ENCODE measurements at regions not wholly inside any gene's neighbourhood (a gene's known extent, or its start where the extent isn't known, plus 50 kb on each side); places are given as distances from the start of the nearest gene placed in this dataset.

DNA sequence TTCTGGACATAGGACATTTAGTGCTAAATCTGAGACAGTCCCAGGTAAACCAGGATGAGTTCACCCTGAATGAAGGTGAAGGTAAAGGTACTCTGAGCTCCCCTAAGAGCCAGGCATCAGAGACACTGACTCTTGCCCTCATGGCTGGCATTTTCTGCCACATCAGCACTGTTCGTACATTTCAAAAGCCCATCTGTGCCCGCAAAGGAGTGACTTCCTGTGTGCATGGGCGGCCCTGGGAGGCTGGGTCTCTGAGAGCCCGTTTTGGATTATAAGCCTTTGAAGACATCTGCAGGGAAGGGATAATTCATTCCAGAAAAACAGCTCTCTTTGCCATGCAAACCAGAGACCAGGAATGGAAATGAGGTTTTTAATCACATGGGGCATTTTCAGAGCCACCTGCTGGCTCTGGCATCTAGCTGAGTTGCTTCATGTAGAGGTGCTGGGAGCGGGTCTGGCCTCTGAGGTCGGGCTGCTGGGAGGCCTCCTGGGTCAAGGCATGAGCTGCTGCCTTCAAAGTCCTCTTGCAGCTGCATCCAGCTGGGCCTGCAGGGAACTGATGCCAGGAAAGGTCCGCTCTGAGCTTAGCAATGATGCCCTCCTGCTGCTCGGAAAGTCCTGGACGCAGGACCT, 348.3 kb downstream of the DHX35 start:
- DNase-seq (ENCODE audit: low spot score), result no peak

DNA sequence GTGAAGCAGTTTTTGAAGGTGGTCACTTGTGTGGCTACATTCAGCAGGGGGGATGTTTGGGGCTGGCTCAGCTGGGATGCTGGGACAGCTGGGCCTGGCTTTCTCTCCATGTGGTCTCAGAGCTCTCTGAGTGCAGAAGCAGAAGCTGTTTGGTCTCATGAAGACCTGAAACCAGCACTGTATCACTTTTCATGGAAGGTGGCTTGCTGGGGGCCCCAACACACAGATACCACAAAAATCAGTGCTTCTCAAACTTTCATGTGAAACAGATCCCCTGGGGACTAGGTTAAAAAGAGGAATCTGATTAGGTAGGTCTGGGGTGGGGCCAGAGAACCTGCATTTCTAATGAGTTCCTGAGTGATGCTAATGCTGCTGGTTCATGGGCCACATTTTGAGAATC, 347.3 kb downstream of the DHX35 start:
- no peak for DNase-seq (ENCODE audit: low spot score)

DNA sequence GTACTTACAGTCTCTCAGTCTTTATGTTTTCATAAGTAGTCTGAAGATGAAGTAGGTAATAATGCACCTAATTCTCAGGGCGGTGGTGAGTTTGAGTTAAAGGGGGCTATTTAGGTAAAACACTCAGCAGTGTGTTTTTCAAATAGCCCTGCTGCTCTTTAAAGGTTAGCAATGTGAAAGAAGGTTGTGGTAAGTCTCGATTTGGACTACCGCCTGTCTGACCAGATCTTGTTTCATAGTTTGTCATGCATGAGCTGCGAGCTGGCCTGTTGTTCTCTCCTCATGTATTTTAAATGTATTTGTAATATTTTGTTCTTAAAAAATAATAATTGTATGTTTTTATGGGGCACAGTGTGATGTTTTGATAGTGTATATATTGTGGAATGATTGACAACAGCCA, 340.2 kb downstream of the DHX35 start:
- no peak for DNase-seq (ENCODE audit: low spot score)

DNA sequence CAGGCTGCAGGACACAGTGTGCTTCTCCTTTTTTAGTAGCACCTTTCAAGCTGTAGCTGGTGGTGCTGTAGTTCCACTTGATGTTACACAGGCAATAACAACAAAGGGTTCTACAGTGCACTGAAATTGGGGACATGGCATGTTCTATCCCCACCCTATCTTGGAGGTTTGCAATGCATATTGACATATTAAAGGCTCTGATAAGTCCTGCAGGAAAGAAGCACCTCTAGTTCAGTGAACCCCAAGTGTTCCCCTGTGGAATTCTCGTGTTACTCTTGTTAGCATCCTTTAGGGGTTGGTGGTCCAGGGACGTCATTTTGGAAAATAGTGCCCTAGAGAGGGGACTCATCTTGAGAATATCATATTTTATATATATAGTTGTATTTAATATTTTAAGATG, 337.6 kb downstream of the DHX35 start:
- no peak for DNase-seq (ENCODE audit: low spot score)

DNA sequence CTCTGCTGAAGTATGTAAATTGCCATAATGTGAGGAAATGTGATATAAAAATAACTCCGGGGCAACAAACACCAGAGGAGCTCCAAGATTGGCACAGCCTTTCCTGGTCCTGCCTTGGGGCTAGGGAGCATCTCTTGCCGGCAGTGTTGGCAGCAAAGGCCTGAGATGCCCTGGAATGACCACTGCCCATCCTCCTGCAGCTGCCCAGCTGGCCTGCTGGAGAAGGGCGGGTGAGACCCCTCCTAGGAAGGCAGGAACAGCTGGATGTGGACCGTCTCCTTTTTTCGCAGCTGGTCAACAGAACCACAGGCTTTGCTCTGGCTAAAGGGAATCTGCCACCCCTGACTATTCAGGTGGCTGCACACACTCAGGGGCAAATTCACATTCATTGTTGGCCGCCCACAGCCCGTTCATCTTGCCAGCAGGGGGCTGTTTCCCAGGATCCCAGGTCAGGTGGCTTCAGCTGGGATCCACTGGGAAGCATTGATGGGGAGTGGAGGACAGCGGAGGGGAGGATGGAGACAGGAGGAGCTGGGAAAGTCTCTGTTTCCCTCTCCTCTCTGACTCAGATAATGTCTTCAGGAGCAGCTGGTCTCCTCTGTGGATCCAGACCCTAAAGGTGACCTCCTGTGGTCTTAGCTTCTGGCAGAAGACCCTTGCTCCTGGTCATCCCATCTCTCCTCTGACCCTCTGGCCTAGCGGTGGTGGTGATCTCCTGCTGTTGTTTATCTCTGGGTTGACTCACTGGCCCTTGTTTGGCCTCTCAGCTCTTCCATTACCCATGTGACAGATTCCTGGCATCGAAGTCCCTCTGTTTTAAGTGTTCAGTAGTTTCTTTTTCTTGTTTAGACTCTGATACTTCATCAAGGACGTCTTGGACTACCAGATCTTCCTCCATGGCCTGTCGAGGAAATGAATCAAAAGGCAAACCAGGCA, 336.7 kb downstream of the DHX35 start:
- peak; percentile 7 for DNase-seq (ENCODE audit: low spot score)

DNA sequence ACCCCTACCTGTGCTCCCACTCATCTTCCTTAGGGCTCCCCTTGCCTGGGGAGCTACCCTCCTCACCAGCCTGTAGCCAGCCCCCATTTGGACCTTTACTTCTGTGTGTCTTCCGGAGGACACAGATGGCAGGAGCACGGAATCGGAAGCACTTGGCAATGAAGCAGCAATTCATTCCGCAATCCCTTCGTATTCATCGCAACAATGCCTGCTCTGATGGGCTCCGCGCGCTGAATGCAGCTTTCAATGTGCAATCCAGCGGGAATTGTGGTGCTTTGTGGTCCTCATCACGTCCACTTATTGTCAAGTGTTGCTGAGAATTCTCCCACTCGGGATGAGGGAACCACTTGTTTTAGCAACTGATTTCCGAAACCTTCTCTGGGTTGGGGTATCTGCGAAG, 336.0 kb downstream of the DHX35 start:
- peak; percentile 66 for DNase-seq (ENCODE audit: low spot score)

DNA sequence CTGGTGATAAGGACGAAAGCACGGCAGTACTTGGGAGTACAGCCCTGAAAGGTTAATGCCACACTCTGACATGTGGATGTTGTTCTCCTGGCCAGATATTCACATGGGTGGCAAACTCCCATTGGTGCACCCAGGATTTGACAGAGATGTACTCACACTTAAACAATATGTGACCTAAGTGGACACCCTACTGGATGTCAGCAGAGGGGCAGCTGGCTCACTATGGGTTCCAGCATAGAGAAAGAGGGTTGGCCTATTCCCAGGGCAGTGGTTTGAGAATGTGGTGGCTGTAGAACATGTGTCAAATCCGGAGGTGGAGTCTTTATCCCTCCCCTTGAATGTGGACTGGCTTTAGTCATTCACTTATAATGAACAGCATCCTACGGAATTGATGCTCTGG, 333.2 kb downstream of the DHX35 start:
- no peak for DNase-seq (ENCODE audit: low spot score)

DNA sequence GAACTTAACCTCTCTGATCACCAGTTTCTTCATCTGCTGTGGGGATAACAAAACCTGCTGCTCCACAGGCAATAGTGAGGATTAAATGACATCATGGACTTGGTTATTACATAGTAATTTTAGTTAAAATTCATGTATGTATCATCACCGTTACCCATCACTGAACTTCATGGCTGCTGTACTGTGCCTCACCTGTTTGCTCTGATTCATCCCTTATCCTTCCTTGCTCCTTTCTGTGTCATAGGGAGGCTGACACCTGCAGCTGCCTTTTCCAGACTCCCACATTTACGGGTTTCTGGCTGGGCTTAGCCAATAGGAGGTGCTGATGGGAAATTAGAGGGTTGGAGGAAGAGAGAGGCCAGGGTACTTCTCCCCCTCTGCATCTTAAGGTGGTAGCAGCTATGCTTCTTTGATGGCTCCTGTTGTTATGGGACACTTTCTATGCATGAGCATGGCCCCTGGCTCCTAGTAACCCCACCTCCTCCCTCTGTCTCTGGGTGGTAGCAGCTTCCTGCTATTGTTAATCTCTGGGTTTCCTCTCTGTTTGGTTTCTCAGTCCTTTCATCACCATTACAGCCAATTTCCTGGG, 332.1 kb downstream of the DHX35 start:
- no peak for DNase-seq (ENCODE audit: low spot score)

DNA sequence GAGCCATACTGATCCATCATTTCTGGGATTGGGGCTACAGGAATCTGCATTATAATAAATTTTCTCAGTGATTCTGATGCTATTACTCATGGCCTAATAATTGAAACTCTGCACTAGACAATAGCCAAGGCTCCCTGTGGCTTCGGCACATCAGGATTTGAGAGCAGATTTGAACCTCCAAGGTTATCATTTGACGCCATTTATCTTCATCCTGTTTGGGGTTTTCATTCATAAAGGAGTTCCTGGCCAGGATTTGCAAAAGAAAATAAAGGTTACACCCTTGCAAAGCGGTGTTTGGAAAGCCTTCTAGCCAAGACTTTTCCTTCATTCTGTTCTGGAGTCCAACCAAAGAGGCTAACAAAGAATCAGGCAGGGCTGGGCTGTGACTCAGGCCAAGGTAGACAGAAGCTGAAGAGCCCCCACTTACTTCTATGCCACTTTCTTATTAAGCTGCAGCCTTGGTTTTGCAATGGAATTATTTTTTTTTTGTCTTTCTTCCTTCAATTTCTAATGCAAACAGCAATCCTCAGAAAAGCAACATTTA, 330.1 kb downstream of the DHX35 start:
- no peak for DNase-seq (ENCODE audit: low spot score)

DNA sequence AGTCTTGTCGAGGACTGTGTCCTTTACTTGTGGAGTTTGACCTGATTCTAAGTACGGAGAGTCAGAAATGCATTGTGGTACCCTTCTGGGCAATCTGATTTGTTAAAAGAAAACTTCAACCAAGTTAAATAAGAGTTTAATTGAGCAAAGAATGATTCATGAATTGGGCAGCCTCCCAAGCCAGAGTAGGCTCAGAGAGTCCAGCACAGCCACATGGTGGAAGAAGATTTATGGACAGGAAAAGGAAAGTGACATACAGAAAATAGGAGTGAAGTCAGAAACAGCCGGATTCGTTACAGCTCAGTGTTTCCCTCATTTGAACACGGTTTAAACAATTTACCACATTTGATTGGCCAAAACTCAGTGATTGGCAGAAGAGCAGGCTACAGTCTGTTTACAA, 329.2 kb downstream of the DHX35 start:
- no peak for DNase-seq (ENCODE audit: low spot score)

DNA sequence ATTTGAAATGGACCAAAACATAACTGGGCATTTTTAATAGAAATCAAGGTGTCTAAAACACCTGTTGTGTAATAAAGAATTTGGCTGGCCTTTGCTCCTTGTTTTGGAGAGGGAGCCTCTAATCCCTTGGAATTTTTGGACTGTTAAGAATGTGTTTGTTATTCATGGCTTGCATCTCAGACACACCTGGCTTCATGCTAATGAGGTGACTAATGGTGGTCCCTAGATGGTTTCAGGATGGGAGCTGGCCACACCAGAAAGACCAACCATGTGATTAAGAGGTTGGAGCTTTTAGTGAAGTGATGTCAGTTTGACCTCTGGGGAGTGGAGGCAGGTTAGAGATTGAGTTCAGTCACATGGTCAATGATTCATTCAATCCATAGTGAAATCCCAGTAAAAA, 328.4 kb downstream of the DHX35 start:
- no peak for DNase-seq (ENCODE audit: low spot score)

DNA sequence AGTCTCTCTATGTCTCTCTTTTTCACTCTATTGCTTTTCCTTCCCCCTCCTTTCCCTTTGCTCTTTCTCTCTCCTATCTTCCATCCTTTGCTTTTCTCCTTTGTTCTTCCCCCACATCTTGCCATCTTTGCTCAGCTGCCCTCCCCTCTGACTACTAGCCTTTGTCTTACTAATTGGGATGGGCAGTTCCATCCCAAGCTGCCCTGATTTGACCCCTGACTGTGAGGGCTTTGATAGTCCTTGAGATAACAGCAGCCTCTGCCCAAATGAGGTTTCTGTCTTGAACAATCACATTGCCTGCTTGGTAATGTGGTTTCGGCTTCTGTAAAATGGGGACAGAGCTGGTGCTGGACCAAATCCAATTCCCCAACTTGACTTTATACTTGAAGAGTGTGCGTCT, 327.7 kb downstream of the DHX35 start:
- no peak for DNase-seq (ENCODE audit: low spot score)

DNA sequence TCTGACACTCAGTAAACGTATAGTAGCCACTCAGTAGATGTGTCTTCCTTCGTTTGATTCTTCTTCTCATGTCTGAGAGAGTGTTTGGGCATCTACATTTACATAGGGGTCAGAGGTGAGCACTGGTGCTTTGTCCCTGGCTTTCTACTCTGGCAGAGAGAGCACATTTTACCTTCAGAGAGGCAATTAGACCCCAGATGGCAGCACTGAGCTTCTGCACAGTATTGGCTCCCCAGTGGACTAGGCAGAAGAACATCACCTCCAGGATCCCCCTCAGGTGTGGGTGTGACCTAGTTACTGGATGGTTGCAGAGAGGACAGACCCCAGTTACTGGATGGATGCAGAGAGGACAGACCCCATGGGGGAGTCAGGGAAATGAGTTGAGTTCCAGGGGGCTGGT, 327.2 kb downstream of the DHX35 start:
- no peak for DNase-seq (ENCODE audit: low spot score)

DNA sequence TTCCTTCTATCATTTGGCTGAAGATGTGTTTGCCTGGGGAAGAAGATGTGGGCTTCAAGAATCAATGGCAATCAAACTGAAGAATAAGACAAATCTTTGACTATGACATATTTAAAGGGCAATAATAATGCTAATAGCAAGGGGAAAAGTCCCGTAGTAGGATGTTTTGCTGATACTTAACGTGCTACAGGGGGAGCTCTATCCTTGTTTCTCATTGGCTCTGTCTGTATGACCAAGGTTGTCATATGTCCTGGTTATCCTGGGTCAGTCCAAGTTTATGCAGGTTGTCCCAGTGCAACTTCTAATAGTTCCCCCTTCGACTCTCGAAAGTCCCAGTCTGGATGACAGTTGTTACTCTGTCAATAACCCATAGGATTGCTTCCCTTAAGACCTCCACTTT, 321.3 kb downstream of the DHX35 start:
- DNase-seq (ENCODE audit: low spot score), result no peak

DNA sequence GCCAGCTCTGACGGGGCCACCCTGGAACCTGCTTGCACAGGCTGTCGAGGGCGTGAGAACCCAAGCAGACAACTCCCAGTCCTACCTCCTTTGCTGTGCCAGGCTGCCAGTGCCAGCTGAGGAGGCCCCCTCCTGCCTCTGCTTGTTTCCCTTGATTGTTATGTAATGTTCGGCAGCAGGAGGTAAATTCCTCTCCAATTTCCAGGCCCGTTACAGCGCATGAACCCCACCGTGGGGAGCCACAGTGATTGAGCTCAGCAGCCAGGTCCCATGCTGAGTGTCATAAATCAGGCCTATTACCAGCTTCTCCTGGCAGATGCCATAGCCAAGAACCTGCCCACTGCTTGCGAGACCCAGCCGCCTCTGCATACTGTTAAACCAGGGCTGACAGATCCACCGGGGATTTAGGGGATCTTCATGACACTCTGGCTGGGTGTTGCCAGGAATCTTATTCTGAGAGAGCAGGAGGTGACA, 320.5 kb downstream of the DHX35 start:
- no peak for DNase-seq (ENCODE audit: low spot score)

DNA sequence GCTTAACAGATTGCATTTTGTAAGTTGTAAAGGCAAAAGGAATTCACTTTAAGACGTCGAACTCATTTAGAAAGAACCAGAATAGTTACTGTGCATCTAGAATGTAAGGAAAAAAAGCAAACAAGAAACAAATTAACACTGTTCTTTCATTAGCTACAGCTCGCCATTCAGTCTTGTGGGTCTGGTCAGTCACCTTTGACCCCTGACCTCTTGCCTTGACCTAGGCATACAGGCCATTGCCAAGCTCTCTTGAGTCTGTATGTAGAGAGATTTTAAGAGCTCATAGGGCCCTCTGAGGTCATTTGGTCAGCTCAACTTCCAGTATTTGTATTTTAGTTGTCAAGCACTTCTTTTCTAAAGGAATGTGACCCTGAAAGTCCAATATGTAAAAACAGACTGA, 318.7 kb downstream of the DHX35 start:
- no peak for DNase-seq (ENCODE audit: low spot score)

DNA sequence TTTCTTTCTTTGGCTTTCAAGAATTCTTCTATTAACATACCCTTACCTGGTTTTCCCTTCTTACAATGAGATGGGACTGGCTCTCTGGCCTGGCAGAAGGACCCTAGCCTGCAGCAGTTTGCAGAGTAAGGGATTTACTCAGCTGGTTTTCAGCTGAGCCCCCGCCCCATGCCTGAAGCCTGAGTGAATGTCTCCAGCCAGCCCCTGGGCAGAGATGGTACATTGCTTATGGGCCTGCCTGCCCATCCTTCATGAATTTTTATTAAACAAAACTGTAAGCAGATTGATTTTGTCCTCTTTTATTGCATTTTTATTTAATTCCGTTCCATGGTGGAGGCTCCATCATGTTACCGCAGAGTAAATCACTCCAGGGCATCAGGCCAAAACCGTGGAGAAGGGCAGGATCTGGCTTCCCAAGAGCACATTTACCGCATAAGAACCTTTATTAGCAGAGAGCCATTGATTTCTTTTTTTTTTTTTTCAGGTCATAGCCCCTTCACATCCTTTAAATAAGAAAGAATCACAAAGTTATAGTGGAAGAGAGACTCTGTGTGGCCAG, 316.2 kb downstream of the DHX35 start:
- DNase-seq (ENCODE audit: low spot score), result no peak

DNA sequence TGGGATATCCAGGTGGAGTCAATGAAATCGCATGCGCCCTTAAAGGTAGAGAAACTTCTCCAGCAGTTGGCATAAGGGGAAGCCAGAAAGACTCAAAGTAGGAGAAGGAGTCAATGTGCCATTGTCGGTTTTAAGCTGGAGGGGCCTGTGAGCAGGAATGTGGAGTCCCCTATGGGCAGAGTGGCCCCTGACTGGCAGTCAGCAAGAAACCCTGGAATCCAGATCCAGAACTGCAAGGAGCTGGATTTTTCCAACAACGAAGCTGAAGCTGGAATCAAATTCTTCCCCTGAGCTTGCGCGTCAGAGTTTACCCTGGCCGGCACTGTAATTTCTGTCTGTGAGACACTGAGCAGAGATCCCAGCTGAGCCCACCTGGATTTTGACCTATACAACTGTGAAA, 315.0 kb downstream of the DHX35 start:
- DNase-seq (ENCODE audit: low spot score), result no peak

DNA sequence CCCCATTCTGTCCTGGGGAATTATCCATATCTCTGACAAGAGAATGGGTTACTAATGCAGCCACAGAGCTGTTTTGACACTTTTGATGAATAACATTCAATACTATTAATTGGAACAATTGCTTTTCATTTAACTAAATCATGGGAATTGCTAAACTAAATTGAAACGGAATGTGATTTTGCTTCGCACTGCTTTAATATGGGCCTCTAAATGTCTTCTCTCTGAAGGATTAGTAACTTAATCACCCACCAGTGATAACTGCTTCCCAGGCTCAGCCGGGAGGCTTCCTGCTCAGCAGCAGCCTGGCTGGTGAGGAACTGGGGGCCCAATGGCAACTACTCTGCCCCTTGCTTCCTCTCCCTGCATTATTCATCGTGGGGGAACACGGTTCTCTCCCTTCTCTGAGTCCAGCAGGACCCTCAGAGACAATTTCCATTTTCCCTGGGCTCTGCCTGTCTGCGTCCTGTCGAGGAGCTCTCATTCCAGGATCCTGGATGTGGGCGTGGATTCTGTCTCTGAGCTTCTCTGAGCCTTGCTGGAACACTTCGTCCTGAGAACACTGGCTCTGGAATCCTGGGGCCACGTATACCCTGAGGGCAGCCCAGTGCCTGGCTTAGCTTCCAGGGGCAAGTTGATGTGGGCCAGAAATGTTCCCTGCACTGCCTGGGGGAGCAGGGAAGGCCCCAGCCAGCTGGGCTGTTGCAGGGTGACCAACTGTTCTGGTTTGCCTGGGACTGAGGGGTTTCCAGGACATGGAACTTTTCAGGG, 308.9 kb downstream of the DHX35 start:
- DNase-seq (ENCODE audit: low spot score), result no peak

DNA sequence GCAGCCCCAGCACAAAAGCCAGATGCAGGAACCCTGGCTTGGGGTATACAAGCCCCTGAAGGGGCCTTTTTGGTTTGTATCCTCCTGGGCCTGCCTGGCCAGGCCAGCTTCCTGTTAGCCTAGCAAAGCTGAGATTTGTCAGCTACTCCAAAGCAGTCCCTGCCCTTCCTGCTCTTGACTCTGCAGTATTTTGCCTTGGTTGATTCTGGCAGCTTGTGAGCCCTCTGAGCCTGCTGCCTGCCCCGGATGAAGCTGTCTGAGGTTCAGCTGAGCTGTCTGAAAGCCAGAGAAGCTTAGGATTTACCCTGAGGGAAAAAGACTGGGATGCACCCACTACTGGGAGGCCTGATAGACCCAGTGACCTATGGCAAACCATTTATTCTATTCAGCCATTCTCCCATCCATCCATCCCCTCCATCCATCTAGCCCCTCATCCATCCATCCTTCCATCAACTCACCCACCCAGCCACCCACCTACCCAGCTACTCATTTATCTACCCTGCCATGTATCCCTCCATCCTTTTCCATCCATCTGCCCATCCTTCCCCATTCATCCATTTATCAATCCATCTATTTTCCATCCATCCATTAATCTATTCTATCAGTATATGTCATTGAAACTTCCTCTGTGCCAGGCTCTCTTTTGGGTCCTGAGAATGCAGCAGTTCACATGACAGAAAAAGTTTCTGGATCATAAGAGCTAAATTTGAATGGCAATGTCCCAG, 307.5 kb downstream of the DHX35 start:
- DNase-seq (ENCODE audit: low spot score), result no peak

DNA sequence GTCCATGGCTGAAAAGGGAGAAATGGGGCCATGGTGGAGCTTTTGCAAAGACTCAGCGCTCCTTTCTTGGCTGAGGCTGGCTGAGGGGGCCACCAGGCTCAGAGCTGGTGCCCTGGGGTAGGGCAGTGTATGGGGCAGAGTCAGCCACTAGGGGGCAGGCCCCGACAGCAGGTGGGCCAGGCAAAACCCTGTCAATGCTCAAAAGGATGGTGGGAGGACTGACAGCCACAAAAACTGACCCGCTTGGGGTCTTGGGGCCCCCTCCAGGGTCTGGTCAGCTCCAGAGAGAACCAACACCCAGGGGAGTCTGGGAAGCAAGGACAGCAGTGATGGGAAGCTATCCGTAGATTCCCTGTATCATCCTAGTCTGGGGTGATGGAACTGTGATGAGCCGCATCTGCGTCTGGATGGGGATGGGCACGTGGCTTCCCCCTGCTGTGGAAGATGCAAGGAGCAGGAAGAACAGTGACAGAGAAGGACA, 306.9 kb downstream of the DHX35 start:
- DNase-seq (ENCODE audit: low spot score), result peak; percentile 35

Measured in globus pallidus (tissue), 1 donor.